NCI-H345 treated with DMSO at 0.1 percent for 48 hours (cell line): ENCODE measurements at regions not wholly inside any gene's neighbourhood (a gene's known extent, or its start where the extent isn't known, plus 50 kb on each side); places are given as distances from the start of the nearest gene placed in this dataset.
"Not testable (repeated sequence)": the region's sequence is repeated elsewhere in the genome, so short reads cannot be mapped to it uniquely, and the experiment has no call there.

Experiments used
- DNase-seq: peaks from one replicate; lab custom pipeline; 2025; ENCODE audit not compliant: unreplicated experiment; lab: John Stamatoyannopoulos, UW

DNA sequence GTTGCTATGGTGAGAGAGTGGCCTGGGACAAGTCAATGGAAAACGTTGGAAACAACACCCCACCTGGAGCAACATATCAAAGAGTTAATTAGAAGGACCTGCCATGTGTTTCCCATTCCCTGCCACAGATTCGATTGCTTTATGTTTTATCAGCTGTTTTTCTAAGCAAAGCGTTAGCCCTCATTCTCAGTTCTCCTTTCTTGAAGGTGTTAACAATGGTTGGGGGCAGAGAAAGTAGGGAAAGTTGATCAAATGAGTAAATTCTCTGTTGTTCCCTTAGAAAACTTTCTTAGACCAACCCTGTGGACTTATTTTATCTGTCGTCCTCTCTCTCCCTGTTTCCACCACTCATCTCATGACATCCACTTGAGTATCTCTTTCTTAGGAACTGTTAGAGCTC, 102.5 kb downstream of the ADAMTS15 start:
- DNase-seq, result no peak

DNA sequence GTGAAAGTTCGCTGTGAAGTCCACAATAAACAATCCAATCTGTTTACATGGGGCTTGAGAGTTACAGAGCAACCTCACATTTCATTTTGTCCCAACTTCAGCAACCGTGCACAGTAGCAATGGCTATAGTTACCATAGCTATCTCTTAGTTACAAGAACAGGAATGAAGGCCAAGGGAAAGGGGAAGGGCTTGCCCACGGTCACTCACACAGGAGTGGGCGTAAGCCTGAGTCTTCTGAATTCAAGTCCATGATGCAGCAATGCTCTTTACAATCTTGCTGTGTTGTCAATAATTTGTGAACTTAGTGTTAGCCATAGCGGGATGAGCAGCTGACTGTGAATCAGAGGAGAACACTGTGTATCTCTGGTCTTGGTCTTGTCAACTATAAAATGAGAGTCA, 102.9 kb downstream of the ADAMTS15 start:
- DNase-seq, result no peak

DNA sequence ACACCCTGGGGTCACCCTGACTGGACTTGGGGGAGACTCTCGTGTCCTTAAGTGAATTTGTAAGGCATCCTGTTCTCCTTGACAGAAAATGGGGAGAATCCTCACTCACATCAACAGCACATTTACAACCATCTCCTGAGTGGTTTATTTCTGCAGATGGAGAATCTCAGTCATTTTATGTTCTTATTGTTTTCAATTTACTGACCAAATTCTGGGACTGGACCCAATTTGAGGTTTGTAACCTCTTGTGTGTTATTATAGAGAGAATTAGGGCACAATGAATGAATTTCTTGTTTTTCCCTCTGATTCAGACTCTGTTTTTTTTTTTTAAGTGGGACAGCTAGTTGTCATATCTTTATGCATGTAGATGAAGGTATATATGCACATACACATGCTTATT, 104.9 kb downstream of the ADAMTS15 start:
- DNase-seq, result no peak

DNA sequence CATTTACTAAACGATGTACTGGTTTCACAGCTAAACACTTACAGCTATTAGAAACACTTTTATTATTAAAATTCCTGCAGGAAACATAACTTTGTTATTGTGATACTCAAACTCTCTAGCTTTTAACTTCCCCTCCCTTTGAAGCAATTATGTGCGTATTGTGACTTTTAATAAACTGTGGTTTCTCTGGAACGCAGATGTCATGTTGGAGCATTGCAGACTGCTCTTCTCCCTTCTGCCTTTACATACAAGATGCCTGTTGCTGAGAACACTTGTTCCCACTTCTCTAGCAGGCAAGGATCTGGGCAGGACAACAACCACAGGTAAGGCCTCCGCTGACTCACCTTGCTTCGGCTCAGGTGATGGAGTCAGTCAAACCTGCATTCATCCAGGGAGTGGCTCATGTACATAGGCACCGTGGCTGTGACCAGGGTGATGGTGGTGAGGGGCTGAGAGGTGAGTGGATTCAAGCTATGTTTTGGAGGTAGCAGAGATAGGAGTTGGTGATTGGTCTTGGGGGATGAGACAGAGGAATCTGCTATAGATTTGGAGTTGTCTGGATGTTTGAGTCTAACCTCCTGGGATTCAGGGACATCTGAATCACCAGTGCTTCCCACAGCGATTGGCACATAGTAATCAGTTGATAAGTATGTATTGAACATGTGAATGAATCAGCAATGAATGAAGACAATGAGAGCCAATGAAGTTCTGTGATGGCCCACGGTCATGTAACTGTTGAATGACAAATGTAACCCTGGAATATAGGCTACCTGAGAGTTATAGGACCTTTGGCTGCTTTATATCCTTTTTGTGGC, 106.0 kb downstream of the ADAMTS15 start:
- DNase-seq, result no peak

DNA sequence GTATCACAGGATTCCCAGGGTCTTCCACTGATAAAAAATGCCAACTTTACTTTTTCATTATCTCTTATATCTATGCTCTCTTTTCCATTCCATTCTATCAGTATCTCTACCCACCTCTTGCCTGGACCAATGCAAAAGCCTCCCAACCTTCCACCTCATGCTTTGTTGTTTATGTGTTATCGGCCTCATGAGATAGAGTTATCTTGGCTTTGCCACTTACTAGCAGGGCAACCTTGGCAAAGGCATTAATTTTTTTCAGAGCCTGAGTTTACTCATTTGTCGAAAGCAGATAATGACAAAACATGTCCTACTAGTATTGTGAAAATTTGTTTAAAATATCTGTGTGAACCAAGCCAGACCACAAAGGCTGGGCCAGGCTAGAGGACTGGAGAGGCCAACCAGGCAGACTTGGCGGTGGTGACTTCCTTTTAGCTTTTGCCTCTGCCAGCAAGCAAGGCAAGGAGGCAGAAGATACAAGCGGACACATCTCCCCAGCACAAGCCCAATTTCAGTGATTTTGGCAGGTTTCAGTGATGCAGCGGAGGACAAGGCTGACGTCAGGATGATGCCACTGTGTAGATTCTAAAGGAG, 106.9 kb downstream of the ADAMTS15 start:
- no peak for DNase-seq

DNA sequence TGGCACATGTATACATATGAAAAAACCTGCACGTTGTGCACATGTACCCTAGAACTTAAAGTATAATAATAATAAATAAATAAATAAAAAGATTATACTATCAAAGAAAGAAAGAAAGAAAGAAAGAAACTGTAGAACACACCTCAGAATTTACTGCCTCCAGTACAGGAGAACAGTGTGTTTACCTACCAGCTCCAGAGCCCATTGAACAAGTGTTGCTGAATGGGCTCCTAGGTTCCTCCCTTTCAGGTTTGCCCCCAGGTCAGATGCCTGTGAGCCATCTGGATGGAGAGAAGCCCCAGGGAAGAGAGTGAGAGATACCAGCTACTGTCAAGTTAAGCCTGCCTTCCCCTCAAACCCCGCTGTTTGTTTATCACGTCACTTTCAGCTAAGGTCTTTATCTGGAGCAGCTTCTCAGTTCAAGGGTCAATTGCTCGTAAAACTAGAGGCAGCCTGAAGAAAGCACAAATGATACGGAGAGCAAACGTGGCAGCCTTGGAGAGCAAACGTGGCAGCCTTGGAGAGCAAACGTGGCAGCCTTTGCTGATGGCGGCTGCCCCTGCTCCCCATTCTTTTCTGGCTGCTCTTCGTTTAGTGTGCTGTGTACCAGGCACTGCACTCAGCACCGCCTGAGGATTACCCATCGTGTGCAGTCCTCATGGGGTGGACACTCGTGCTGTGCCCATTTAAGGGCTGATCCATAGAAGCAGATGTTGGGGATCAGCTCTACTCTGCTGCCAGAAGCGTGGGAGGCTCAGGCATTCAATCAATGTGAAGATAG, 111.7 kb downstream of the ADAMTS15 start:
- no peak for DNase-seq

DNA sequence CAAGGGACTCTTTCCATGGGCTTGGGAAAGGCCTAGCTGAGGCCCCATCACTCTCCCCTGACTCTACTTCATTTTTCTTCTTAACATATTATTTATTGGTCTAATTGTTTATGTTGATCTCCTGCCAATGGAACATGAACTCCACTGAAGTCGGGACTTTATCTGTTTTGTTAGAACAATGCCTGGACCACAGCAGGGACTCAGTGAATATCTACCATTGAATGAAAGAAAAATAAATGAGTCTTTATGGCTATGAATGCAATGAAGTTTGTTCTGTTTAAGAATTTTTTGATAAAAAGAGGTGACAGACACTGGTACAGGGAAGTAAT, 112.3 kb downstream of the ADAMTS15 start:
- no peak for DNase-seq

DNA sequence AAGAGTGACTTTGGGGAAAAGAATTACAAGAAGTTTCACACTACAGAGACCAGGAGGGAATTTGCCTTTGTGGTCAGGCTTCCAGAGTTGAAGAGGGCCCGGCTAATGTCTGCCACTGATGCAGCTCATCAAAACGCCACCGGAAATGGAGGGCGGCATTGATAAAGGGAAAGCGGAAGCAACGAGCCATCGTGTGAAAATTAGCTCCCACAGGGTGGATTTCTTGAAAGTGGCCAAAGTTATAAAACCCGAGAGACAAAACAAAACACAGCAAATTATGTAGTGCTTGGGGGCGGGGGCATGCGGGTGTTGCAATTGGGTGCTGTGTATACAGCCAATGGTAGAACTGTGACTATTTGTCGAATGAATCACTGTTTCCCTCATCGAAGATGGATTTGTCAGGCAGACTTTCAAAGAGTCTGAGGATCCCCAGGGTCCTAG, 113.0 kb downstream of the ADAMTS15 start:
- DNase-seq, result no peak

DNA sequence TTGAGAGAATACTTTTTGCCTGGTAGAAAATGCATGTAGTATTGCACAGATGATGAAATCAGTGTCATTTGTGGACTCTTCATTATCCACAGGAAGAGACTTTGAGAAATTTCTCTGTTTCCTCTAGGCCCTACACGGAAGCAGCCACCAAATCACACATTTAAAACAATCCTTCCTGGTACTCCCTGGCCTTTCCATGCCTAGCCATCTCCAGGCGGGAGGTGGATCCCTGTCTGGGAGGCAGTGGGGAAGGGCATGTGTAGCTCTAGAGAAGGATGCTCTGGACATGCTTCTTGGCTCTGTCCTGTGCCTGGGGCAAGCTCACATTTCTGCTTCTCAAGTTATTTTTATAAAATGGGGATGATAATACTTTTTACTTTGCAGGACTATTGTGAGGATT, 114.1 kb downstream of the ADAMTS15 start:
- DNase-seq, result no peak

DNA sequence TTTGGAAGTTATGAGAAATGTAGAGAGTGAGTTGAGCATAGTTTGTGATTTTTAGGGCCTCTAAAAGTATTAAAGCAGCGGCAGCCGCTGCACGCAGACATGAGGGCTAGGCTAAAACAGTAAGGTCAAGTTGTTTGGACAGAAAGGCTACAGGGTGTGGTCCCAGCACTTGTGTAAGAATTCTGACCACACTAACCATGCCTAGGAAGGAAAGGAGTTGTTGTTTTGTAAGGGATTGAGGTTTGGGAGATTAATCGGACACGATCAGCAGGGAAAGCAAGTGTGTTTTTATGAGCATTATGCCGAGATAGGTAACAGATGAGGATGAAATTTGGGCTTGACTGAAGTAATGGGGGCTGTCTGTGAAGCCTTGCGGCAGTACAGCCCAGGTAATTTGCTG, 117.9 kb downstream of the ADAMTS15 start:
- not testable (repeated sequence) for DNase-seq

DNA sequence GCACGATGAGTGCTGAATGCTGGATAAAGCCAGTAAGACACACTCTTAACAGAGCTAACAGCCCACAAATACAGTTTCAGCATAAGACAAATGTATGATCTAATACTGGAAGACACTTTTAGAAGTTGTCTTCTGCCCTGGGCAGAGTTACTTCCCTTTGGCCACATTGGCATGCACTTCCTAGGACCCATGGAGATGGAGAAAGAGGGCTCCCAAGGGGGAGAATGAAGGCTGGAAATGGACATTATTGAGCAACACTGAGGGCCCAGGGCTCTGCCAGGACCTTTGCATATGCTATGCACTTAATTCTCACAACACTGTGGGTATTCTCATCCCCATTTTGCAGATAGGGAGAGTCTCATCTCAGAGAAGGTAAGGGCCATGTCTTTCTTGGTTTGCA, 123.1 kb downstream of the ADAMTS15 start:
- DNase-seq, result no peak

DNA sequence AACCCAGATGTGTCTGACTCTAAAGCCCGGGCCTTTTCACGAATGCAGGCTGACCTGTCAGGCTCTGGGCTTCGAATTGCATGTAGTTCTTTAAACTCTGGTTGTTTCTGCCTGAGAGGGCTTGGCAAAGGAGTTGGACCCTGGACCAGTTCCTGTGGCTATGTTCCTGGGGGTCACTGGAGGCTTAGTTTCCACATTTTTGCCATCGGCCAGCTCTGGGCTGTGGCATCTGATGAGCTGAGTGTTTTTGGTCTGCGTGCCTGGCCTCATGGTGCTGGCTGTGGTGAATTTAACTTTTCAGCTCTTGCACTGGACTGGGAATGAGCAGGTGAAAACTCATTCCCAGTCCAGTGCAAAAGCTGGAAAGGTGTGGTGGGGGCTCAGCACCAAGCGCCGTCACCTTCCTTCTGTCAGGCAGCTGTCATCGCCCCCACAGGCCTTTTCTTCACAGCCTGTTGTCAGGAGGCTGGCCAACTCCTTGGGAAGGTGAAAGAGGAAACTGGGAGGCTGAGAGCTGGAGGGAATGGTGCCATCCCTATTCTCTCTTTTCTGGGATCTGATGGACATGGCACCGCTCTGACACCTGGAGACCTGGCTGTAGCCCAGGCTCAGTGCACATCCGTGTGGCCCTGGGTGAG, 123.6 kb downstream of the ADAMTS15 start:
- DNase-seq, result no peak

DNA sequence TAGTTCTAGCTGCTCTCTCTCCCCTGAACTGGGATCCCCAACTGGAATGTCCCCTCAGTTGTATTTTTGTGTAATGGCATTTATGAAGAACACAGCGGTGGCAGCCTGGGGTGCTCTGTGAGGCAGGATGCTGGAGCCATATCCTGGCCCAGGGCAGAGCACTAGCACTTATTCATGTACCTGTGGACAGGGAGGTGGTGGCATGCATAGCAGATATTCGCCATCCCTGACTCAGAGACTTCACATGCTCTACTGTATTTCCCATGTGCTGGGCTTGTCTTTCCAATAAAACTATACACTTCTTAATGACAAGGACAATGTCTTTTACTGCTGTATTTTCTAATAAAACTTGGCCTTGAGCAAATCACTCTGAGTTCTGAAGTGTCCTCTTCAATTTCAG, 125.3 kb downstream of the ADAMTS15 start:
- no peak for DNase-seq

DNA sequence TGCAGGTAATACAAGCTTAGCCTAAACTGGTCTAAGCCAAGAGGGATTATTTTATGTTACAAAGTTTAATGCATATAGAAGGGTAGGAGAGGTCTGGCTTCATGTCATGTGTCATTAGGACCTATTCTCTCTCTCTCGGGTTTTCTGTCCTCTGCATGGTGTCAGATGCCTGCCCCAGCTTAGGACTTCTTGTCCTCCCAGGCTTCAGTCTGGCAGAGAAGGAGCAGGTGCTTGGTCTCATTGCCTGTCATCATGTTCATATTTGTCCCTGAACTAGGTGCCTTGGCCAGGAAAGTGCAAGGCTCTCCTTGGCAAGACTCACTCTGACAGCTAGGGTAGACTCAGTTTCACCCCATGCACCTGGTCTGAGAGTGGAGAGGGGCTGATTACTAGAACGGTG, 126.3 kb downstream of the ADAMTS15 start:
- peak; percentile 4 for DNase-seq

DNA sequence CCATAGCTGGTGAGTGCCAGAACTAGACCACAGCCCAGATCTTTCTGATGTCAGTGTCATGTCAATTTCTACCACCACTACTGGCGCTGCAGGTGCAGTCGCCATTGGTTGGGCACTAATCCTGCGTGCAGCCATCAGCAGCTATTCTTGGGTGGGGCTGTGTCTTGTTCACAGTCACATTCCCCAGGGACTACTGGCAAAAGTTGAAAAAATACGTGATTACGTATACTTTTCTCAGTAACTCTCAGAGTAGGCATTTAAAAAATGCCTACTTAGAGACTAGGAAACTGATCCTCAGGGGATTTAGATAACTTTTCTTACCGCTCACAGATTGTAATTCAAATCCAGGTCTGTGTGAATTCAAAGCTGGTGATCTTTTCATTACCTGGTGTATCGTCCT, 127.7 kb downstream of the ADAMTS15 start:
- no peak for DNase-seq

DNA sequence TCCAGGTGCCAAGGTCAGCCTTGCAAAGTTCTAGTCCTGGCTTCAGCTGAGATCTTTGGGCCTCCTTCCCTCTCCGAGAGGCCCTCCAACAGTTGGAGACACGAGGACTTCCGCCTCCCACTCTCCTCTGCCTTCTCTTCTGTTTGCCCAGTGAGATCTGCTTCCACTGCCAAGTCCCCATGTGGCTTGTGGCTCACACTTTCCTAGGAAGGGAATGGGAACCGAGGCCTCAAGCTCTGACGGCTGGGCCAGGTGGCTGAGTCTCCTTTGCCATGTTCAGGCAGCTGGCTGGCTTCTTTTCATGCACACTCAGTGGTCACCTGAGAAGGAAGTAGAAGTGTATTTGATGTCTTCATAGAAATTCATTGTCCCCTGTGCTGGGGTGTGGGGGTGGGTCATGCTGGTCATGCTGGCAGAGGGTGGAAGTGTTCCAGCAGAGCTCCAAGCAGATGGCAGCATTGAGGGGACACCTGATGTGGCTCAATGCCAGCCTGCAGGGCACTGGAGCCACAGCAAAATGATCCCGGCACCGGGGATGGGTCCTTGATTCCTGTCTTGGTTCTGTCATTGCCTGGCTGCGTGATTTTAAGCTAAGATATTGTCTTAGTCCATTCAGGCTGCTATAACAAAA, 130.4 kb downstream of the ADAMTS15 start:
- no peak for DNase-seq

DNA sequence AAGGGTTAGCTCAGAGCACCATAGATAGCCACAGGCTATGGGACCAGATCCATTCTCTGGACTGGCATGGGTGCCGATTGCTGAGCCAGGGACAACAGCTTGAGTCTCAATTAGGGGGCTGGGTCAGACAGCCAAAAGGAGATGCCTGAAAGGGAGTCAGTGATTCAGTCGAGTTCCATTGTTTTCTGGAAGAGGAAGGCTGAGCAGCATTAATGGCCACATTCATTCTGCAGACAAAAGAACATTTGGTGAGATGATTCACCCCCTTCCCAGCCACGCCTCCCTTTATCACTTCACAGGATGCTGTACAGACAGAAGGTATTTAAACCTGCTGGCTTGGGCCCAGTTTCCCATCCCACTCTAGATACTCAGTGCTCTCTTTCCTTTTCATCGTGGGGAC, 131.9 kb downstream of the ADAMTS15 start:
- DNase-seq, result no peak

DNA sequence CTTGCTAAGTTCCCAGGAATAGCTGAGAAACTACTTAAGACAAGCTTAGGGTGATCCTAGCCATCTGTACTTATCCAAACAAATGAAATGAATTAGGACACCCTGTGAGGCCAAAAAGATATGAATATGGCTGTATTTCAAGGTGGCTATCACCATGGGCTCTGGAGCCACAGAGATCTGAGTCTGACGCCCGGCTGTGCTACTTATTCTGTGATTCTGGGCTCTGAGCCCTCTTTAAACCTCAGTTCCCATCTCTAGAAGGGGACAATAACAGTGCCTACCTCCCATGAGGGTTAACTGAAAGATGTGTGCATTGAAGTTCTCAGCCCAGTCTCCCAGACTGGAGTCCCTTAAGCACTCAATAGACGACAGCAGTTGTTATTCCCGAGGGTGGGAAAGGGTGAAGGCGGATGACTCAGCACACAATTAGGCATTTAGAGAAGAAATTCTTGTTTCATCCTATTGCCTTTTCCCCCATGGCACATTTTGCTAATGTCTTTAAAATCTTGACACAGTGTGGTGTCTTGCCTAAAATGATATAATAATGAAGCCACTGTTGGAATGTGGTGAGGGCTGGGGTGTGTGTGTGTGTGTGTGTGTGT, 132.5 kb downstream of the ADAMTS15 start:
- DNase-seq, result no peak

DNA sequence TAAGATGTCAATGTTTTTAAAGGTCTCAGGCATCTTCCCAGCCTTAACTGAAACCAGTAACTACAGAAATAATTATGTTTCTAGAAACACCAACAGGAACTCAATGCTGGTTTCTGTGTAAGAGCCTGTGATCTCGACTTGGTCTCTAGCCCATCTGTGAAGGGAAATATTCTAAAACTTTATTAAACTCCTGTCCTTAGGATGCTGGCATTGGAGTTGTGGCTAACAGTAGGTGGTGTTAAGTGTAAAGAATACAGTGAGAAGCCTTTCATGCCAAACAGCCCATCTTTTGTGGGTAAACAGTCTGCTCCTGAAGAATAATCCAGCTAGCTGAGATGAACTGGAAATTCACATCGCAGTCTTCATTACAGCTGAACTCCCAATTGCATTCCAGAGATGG, 133.2 kb downstream of the ADAMTS15 start:
- no peak for DNase-seq

DNA sequence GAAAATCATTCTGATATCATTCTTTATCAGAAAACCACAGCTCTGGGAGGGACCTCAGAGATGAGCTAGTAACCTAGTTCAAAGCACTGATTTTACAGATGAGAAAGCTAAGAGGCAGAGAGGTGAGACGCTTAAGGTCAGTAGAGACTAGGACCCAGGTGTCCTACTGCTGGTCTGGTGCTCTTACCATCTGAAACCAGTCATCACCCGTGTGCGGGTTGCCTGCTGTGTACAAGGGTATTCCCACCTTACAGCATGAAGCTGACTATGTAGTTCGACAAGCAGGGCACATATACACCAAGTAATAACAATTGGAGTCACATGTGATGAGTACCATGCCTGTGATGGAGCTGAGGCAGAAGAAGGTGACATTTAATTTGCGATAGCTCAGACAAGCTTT, 133.7 kb downstream of the ADAMTS15 start:
- DNase-seq, result no peak

DNA sequence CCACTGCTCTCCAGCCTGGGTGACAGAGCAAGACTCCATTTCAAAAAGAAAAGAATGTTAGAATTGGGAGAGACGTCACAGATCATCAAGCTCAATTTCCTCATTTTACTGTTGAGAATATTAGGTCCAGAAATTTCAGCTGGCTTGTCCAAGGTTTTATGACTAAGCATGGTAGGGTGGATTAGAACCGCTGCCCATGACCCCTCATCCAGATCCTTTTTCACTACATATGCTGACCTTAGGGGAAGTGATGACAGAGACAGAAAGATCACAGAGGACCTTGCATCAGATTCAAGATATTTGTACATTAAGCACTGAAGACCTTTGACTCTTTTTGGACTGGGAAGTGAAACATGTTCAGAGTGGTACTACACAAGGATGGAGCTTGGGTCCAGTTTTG, 134.5 kb downstream of the ADAMTS15 start:
- DNase-seq, result no peak
